Stimulated activated CD4-positive, alpha-beta T cell treated with anti-CD3 and anti-CD28 coated beads, Interleukin-15, amount 100 ng/mL, for 48 hours (primary cell): ENCODE measurements at regions not wholly inside any gene's neighbourhood (a gene's known extent, or its start where the extent isn't known, plus 50 kb on each side); places are given as distances from the start of the nearest gene placed in this dataset.
"Not testable (repeated sequence)": the region's sequence is repeated elsewhere in the genome, so short reads cannot be mapped to it uniquely, and the experiment has no call there.

Experiments used
- DNase-seq, 2 donors: peaks; one replicate each; pipeline ENCODE4 v3.0.0-alpha.2; 2020; ENCODE audit warnings: low read depth in 2 of 2

DNA sequence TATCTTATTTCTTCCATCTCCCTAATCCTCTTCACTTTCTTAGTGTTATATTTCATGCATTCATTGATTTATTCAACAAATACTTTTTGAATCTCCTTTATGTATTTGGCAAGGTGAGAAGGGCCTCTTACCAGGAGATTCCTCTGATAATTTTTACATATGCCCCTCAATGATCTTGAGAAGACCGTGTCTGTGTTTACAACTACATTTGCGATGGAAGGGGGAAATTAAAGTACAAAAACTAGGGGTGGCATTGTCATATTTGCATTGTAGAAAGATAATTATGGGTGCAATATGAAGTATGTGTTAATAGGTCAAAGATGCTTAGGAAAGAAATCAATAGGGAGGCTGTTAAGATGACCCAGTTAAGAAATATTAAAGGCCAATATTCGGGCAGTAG, 1108.4 kb upstream of the MIR17HG start:
- no peak for DNase-seq

DNA sequence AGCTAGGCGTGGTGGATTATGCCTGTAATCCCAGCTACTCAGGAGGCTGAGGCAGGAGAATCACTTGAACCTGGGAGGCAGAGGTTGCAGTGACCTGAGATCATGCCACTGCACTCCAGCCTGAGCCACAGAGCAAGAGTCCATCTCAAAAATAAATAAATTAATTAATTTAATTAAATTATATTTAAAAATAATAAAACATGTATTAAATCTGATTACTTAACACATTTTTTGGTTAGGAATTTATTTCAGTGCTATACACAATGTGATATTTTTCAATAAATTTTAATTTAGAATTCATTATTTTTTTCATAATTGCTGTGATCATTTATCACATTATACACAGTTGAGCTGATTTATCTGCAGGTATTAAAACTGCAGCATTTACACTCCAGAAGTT, 1101.5 kb upstream of the MIR17HG start:
- no peak for DNase-seq

DNA sequence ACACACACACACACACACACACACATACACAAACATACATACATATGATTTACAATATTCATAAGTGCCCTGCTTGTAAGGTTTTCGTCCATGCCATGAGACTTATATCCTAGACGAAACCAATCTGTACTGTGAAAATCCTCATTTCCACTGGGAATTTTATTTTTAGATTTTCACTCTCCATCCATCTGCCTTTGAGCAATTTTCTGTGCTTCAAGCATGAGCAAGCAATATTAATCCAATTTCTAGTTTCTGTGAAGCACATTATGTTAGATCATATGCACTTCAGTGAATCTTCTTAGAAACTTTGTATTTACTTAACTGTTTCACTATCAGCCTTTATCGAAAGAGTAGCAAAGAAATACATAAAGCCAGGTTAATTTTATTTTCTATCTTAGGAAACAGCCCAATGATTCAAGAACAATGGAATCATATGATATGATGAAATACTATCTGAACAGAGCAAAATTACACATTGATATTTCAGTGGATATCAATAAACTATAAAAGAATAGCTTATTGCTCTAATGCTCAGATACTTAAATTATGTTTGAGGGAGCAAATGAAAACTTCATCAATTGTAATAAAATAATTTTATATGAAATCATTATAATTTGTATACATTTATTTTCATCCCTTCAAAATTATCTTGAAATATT, 1100.7 kb upstream of the MIR17HG start:
- DNase-seq = no peak

GRCh38 chr13:90253806-90254205, 1093.7 kb upstream of the MIR17HG start:
- DNase-seq = no peak

- DNase-seq = no peak
These were observed 1093.0 kb upstream of the MIR17HG start for GRCh38 chr13:90254437-90254836.

- DNase-seq = no peak
These were observed 1090.7 kb upstream of the MIR17HG start for GRCh38 chr13:90256746-90257145.

DNA sequence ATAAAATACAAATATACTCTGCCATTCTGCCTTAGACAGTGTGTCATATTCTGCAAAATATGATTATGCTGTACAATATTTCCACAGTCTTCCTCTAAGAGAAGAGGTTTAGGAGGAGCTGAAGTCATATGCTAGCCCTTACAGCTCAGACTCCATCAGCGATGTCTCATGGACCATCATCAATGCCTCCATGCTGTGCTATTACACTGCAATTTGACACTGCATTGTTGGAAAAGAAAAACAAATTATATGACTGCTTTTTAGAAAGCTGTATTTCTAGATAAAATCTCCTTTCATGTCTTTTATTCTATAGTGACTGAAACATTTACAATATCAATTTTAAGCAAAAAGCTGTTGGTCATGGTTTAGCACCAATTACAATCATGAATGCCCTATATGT, 1089.4 kb upstream of the MIR17HG start:
- DNase-seq = no peak

DNA sequence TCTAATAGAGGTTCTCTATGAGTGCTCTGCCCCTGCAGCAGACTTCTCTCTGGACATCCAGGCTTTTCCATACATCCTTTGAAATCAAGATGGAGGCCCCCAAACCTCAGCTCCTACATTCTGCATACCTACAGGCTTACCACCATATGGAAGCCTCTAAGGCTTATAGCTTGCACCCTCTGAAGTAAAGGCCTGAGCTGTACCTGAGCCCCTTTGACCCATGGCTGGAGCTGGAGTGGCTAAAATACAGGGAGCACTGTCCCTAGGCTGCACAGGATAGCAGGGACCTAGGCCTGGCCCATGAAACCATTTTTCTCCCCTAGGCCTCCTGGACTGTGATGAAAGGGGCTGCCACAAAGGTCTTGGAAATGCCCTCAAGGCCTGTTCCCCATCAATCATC, 1086.1 kb upstream of the MIR17HG start:
- DNase-seq = no peak

DNA sequence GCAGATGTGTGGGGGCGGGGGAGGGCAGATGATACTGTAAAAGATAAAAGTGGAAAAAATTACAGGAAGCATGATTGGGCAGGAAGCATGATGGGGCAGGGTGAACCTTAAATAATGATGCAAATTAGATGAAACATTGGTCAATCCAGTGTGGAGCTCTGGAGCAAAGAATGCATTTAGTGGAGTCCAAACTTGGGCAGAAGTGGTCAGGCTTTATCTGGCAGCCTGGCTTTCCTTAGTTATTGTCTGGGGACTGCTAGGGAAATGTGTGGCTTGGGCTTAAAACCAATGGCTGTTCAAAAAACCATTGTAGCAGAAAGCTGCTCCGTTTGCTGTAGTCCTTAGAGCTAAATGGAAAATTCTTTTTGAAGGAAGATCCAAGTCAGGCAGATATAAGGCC, 1077.3 kb upstream of the MIR17HG start:
- no peak for DNase-seq

DNA sequence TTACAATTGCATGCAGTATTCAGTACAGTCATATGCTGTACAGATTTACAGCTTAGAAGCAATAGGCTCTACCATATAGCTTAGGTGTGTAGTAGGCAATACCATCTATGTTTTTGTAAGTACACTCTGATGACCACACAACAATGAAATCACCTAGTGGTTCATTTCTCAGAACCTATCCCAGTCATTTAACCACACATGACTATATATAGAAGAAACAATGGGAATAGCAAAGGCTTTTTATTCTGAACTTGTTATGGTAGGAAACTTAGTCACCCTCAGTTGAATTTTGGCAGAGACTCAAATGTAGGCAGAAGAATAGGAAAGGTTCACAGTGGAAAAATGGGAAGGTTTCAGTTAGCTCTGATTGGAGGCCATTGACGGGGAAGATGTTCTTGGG, 1075.1 kb upstream of the MIR17HG start:
- no peak for DNase-seq

GRCh38 chr13:90276216-90276615, 1071.3 kb upstream of the MIR17HG start:
- no peak for DNase-seq

DNA sequence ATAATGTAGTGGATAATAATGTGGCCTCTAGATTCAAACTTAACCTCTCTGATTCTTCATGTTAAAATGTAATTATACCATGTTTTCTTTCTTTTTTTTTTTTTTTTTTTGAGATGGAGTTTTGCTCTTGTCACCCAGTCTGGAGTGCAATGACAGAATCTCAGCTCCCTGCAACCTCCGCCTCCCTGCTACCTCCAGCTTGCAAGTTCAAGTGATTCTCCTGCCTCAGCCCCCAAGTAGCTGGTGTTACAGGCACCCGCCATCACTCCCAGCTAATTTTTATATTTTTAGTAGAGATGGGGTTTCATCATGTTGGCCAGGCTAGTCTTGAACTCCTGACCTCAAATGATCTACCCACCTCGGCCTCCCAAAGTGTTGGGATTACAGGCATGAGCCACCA, 1069.3 kb upstream of the MIR17HG start:
- DNase-seq = not testable (repeated sequence)

- no peak for DNase-seq
These were observed 1065.8 kb upstream of the MIR17HG start for GRCh38 chr13:90281709-90282108.

DNA sequence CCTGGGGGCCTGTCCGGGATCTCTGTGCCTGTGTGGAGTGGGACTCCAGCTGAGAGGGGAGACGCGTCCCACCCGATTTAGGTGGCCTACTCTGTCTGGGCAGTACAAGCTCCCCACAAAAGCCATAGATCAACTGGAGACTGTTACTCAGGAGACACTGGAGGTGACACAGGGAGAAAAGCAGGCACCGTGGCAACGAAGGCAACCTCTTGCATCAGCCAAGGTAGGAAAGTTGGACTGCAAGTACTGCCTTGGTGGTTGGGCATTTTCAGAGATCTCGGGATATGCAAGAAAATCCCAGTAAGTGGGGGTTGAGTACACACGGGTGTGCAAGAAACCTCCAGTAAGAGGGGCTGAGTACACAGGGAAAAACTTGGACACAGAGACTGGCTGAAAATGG, 1060.0 kb upstream of the MIR17HG start:
- DNase-seq = no peak

DNA sequence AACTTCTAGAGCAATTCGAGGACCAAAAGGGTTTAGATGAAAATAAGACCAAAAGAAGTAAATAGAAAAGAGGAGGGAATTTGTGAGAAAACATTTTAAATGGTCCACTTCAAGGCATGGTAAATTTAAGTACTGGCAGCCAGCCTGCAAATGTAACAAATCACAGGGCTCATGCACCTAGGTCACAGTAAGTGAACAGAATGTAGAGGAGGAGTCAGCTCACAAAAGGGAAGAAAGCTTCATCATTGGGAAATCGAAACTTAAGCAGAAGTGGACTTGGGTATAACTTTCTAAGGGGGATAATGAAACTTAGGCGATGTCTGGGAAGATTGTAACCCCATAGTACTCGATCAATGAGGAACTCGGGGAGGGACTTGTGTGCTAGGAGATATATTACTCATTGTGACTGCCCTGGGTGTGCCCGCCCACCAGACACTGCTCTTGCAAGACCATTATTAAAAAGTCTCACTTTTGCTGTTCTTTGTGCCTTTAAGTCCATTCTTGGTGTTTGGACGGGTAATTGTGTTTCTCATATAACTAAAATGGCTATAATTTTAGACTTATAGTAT, 1053.6 kb upstream of the MIR17HG start:
- DNase-seq = no peak

DNA sequence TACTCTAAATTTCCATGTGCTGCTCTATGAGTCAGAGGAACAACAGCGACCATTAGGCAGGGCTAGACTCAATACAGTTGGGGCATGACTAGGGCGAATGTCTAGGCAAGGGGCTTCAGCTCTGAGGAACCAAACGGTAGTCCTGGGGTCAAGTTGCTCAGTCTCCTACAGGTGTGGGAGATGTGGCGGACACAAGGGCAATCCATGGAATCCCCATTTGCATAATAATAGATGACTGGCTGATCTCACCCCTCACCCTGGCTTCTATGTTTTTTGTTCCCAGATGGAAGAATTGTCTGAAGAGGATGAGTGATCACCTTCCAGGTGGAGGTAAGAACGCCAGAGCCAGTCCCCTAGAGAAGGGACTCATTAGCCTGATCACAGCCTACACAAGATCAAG, 1048.2 kb upstream of the MIR17HG start:
- DNase-seq = no peak

- no peak for DNase-seq
These were observed 1047.5 kb upstream of the MIR17HG start for GRCh38 chr13:90300015-90300414.

DNA sequence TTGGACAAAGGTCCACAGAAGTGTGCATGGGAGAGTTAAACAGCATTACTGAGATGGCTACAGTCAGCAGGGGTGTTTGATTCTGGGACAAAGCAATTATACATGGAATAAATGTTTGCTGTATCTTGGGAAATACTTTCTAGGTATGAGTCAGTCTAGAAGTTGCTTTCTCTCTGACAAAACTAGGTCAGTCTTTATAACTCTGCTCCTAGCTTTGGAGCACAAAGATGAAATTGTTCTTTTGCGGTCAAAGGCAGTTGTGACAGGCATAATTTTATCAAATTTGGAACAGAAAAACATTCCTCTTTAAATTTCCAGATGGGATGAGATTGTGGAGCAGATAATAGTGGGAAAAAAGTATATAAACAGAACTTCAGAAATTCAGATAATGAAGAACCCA, 1045.4 kb upstream of the MIR17HG start:
- DNase-seq = no peak

GRCh38 chr13:90305796-90306195, 1041.7 kb upstream of the MIR17HG start:
- DNase-seq = no peak

DNA sequence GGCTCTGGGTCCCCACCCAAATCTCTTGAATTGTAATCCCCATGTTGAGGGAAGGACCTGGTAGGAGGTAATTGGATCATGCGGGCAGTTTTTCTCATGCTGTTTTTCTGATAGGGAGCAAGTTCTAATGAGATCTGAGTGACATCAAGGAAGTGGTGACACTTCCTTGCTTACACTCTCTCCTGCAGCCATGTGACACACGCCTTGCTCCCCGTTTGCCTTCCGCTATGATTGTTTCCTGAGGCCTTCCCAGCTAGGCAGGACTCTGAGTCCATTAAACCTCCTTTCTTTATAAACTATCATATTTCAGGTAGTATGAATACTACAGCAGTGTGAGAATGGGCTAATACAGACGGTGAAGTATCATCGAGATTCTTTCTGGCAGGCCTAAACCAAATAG, 1040.4 kb upstream of the MIR17HG start:
- DNase-seq = no peak

- no peak for DNase-seq
These were observed 1039.2 kb upstream of the MIR17HG start for GRCh38 chr13:90308249-90308648.

GRCh38 chr13:90311929-90312328, 1035.6 kb upstream of the MIR17HG start:
- DNase-seq = no peak

GRCh38 chr13:90315061-90315460, 1032.4 kb upstream of the MIR17HG start:
- no peak for DNase-seq

GRCh38 chr13:90320664-90321063, 1026.8 kb upstream of the MIR17HG start:
- no peak for DNase-seq
